ENCODE measurements at regions not wholly inside any gene's neighbourhood (a gene's known extent, or its start where the extent isn't known, plus 50 kb on each side); places are given as distances from the start of the nearest gene placed in this dataset.
"Not testable (repeated sequence)": the region's sequence is repeated elsewhere in the genome, so short reads cannot be mapped to it uniquely, and the experiment has no call there.

GRCh38 chr22:11325767-11326166 is 4202.2 kb upstream of the OR11H1 start:
- ChIA-PET CTCF (no interaction called here), POLR2A (no interaction called here)
- no peak for TF ChIP-seq CTCF (IDR thresholded peaks at IDR 0.05)
- Histone ChIP-seq H3K36me3 (ENCODE audit: insufficient read depth, low read length) (no peaks in the 10 kb centered on the region), H3K4me1 (ENCODE audit: insufficient read depth, low read length) (no peaks in the 10 kb centered on the region), H3K27me3 (ENCODE audit: control insufficient read depth in 1 of 2, insufficient read depth in 2 of 2, low read length in 2 of 2) (no peaks in the 10 kb centered on the region), H3K4me3 (ENCODE audit: low read length) (no peak overlapping the region), H3K9me3 (ENCODE audit: control insufficient read depth in 1 of 2, insufficient read depth in 1 of 2, low read length in 2 of 2) (peaks cover 10 to 12% of the 10 kb centered on the region in 2 experiments), H3K27ac (ENCODE audit: low read depth in 1 of 2, low read length in 2 of 2) (no peak overlapping the region)
- peaks cover 18% of the 10 kb centered on the region for H3K9me3 Mint-ChIP-seq
- intact Hi-C loops (cut with DNase I, micrococcal nuclease): no loop called here
- H3K4me1 Mint-ChIP-seq (ENCODE audit: low read depth): no peaks in the 10 kb centered on the region
- H3K27ac Mint-ChIP-seq: no peak overlapping the region
- H3K27me3 Mint-ChIP-seq: no peaks in the 10 kb centered on the region
- H3K36me3 Mint-ChIP-seq (ENCODE audit: low read depth): no peaks in the 10 kb centered on the region
- ATAC-seq (ENCODE audit: poor library complexity): no peak
- no peak overlapping the region for H3K4me3 Mint-ChIP-seq
- no peak for DNase-seq

- H3K36me3 Mint-ChIP-seq (ENCODE audit: low read depth); H3K4me1 Mint-ChIP-seq (ENCODE audit: low read depth); intact Hi-C loops (cut with DNase I, micrococcal nuclease); H3K4me1 ChIP-seq (ENCODE audit: insufficient read depth, low read length); H3K27me3 Mint-ChIP-seq; H3K27me3 ChIP-seq (ENCODE audit: control insufficient read depth in 1 of 2, insufficient read depth in 2 of 2, low read length in 2 of 2); H3K4me3 ChIP-seq (ENCODE audit: low read length); H3K4me3 Mint-ChIP-seq; CTCF ChIA-PET; H3K27ac Mint-ChIP-seq; H3K36me3 ChIP-seq (ENCODE audit: insufficient read depth, low read length); H3K27ac ChIP-seq (ENCODE audit: low read depth in 1 of 2, low read length in 2 of 2); DNase-seq; ATAC-seq (ENCODE audit: poor library complexity); POLR2A ChIA-PET: not testable (repeated sequence)
- peaks cover 17% of the 10 kb centered on the region for H3K9me3 Mint-ChIP-seq
- H3K9me3 ChIP-seq (ENCODE audit: control insufficient read depth in 1 of 2, insufficient read depth in 1 of 2, low read length in 2 of 2): peaks cover 0 to 12% of the 10 kb centered on the region in 2 experiments
Measured at GRCh38 chr22:11341387-11342068, 4186.5 kb upstream of the OR11H1 start.

- intact Hi-C loops (cut with DNase I, micrococcal nuclease); H3K36me3 Mint-ChIP-seq (ENCODE audit: low read depth); CTCF ChIA-PET; H3K4me3 Mint-ChIP-seq; ATAC-seq (ENCODE audit: poor library complexity); H3K36me3 ChIP-seq (ENCODE audit: insufficient read depth, low read length); H3K4me1 Mint-ChIP-seq (ENCODE audit: low read depth); H3K4me1 ChIP-seq (ENCODE audit: insufficient read depth, low read length); POLR2A ChIA-PET; H3K4me3 ChIP-seq (ENCODE audit: low read length); H3K27ac ChIP-seq (ENCODE audit: low read depth in 1 of 2, low read length in 2 of 2); H3K27me3 ChIP-seq (ENCODE audit: control insufficient read depth in 1 of 2, insufficient read depth in 2 of 2, low read length in 2 of 2); H3K27me3 Mint-ChIP-seq; DNase-seq; H3K27ac Mint-ChIP-seq: not testable (repeated sequence)
- H3K9me3 ChIP-seq (ENCODE audit: control insufficient read depth in 1 of 2, insufficient read depth in 1 of 2, low read length in 2 of 2): peaks cover 8 to 12% of the 10 kb centered on the region in 2 experiments
- peaks cover 29% of the 10 kb centered on the region for H3K9me3 Mint-ChIP-seq
Measured at GRCh38 chr22:11351181-11351580, 4176.8 kb upstream of the OR11H1 start.

GRCh38 chr22:11352287-11352686 is 4175.7 kb upstream of the OR11H1 start:
- intact Hi-C loops (cut with DNase I, micrococcal nuclease); POLR2A ChIA-PET; H3K4me1 ChIP-seq (ENCODE audit: insufficient read depth, low read length); H3K36me3 Mint-ChIP-seq (ENCODE audit: low read depth); H3K27ac Mint-ChIP-seq; H3K27me3 Mint-ChIP-seq; DNase-seq; H3K36me3 ChIP-seq (ENCODE audit: insufficient read depth, low read length); H3K27ac ChIP-seq (ENCODE audit: low read depth in 1 of 2, low read length in 2 of 2); H3K4me1 Mint-ChIP-seq (ENCODE audit: low read depth); ATAC-seq (ENCODE audit: poor library complexity); H3K4me3 Mint-ChIP-seq; H3K27me3 ChIP-seq (ENCODE audit: control insufficient read depth in 1 of 2, insufficient read depth in 2 of 2, low read length in 2 of 2); CTCF ChIA-PET; H3K4me3 ChIP-seq (ENCODE audit: low read length): not testable (repeated sequence)
- H3K9me3 Mint-ChIP-seq: peaks cover 37% of the 10 kb centered on the region
- peaks cover 11 to 12% of the 10 kb centered on the region in 2 experiments for H3K9me3 ChIP-seq (ENCODE audit: control insufficient read depth in 1 of 2, insufficient read depth in 1 of 2, low read length in 2 of 2)

Data from CD4-positive, alpha-beta T cell (primary cell).